Astrocyte of the spinal cord (primary cell): ENCODE measurements at regions not wholly inside any gene's neighbourhood (a gene's known extent, or its start where the extent isn't known, plus 50 kb on each side); places are given as distances from the start of the nearest gene placed in this dataset.

Experiments used
- DNase-seq: peaks from one replicate; pipeline ENCODE4 v3.0.0; 2011; ENCODE audit warnings: low read depth, low spot score
- H3K4me3 ChIP-seq: 2 replicates; pipeline ENCODE4 v1.5.1; 2011; ENCODE audit warnings: low read depth, mild to moderate bottlenecking, low read length, moderate library complexity
- CTCF ChIP-seq: IDR thresholded peaks from 2 replicates; pipeline ENCODE4 v1.5.1; 2012; ENCODE audit warnings: low read depth, mild to moderate bottlenecking, low read length, inconsistent platforms
- in situ Hi-C: cut with HindIII; loops from 2 replicates; pipeline ENCODE4 v1.10.0; 2017; ENCODE audit warnings: low sequenced_read_pairs

GRCh38 chr2:140033638-140034037 lies 1253.4 kb upstream of the NXPH2 start:
- in situ Hi-C loops: no loop called here
- no peak for DNase-seq
- no peak for TF ChIP-seq CTCF
- no peak overlapping the region for H3K4me3 ChIP-seq

- TF ChIP-seq CTCF: no peak
- H3K4me3 ChIP-seq: no peak overlapping the region
- in situ Hi-C loops: no loop called here
- DNase-seq: no peak
These were observed 1247.8 kb upstream of the NXPH2 start for GRCh38 chr2:140027966-140028365.

- in situ Hi-C loops: no loop called here
- no peak overlapping the region for H3K4me3 ChIP-seq
- TF ChIP-seq CTCF: no peak
- DNase-seq: no peak
These were observed 1247.1 kb upstream of the NXPH2 start for GRCh38 chr2:140027320-140027719.

GRCh38 chr2:140023291-140023690 lies 1243.1 kb upstream of the NXPH2 start:
- TF ChIP-seq CTCF: no peak
- in situ Hi-C loops: no loop called here
- no peak for DNase-seq
- no peak overlapping the region for H3K4me3 ChIP-seq

GRCh38 chr2:140018541-140018940 lies 1238.4 kb upstream of the NXPH2 start:
- DNase-seq: no peak
- TF ChIP-seq CTCF: no peak
- in situ Hi-C loops: no loop called here
- no peak overlapping the region for H3K4me3 ChIP-seq

- TF ChIP-seq CTCF: no peak
- in situ Hi-C loops: no loop called here
- no peak for DNase-seq
- H3K4me3 ChIP-seq: no peak overlapping the region
These were observed 1234.0 kb upstream of the NXPH2 start for GRCh38 chr2:140014204-140014546.

- no peak for DNase-seq
- TF ChIP-seq CTCF: no peak
These were observed 1233.5 kb upstream of the NXPH2 start for GRCh38 chr2:140013545-140014203.

More at GRCh38 chr2:140013545-140014203, 1233.5 kb upstream of the NXPH2 start:
- no peak overlapping the region for H3K4me3 ChIP-seq
- in situ Hi-C loops: no loop called here
